Right renal pelvis (tissue), 4 donors: ENCODE measurements at regions not wholly inside any gene's neighbourhood (a gene's known extent, or its start where the extent isn't known, plus 50 kb on each side); places are given as distances from the start of the nearest gene placed in this dataset.
"Not testable (repeated sequence)": the region's sequence is repeated elsewhere in the genome, so short reads cannot be mapped to it uniquely, and the experiment has no call there.

Experiments
- DNase-seq, 4 donors: peaks; one replicate each; pipeline ENCODE4 v3.0.0-alpha.2; 2013; ENCODE audit warnings: low read depth in 4 of 4, low spot score in 3 of 4, missing footprints in 1 of 4

GRCh38 chrX:7409866-7410265 lies 261.9 kb upstream of the PUDP start:
- no peak for DNase-seq

GRCh38 chrX:7399373-7399772 lies 251.4 kb upstream of the PUDP start:
- DNase-seq: no peak

- no peak for DNase-seq
Measured at GRCh38 chrX:7390441-7390840, 242.5 kb upstream of the PUDP start.

- DNase-seq: no peak
Measured at GRCh38 chrX:7389576-7389975, 241.6 kb upstream of the PUDP start.

GRCh38 chrX:7385131-7385530 lies 237.2 kb upstream of the PUDP start:
- no peak for DNase-seq

- DNase-seq: no peak
Measured at GRCh38 chrX:7378406-7378805, 230.5 kb upstream of the PUDP start.

- DNase-seq: no peak
Measured at GRCh38 chrX:7372825-7373525, 225.0 kb upstream of the PUDP start.

GRCh38 chrX:7362111-7362510 lies 214.2 kb upstream of the PUDP start:
- DNase-seq: no peak

- DNase-seq: no peak
Measured at GRCh38 chrX:7351926-7352325, 204.0 kb upstream of the PUDP start.

GRCh38 chrX:7347465-7347864 lies 199.5 kb upstream of the PUDP start:
- no peak for DNase-seq

GRCh38 chrX:7346021-7346420 lies 198.1 kb upstream of the PUDP start:
- DNase-seq: no peak

GRCh38 chrX:7343181-7343580 lies 195.2 kb upstream of the PUDP start:
- no peak for DNase-seq

GRCh38 chrX:7335816-7336362 lies 187.9 kb upstream of the PUDP start:
- not testable (repeated sequence) for DNase-seq

- no peak for DNase-seq
Measured at GRCh38 chrX:7334253-7334935, 186.4 kb upstream of the PUDP start.

- no peak for DNase-seq
Measured at GRCh38 chrX:7330971-7331746, 183.2 kb upstream of the PUDP start.

GRCh38 chrX:7330556-7330955 lies 182.6 kb upstream of the PUDP start:
- DNase-seq: no peak

- no peak for DNase-seq
Measured at GRCh38 chrX:7318661-7319060, 170.7 kb upstream of the PUDP start.

GRCh38 chrX:7318241-7318640 lies 170.3 kb upstream of the PUDP start:
- no peak for DNase-seq

- DNase-seq: no peak
Measured at GRCh38 chrX:7316887-7317286, 168.9 kb upstream of the PUDP start.

GRCh38 chrX:7316280-7316679 lies 168.3 kb upstream of the PUDP start:
- no peak for DNase-seq

GRCh38 chrX:7314425-7314824 lies 166.5 kb upstream of the PUDP start:
- no peak for DNase-seq
